H1 (cell line): ENCODE measurements at regions not wholly inside any gene's neighbourhood (a gene's known extent, or its start where the extent isn't known, plus 50 kb on each side); places are given as distances from the start of the nearest gene placed in this dataset.

ENCODE experiments used
- ATF3 ChIP-seq: IDR thresholded peaks from 2 replicates; pipeline ENCODE4 v1.6.1; 2011; ENCODE audit warnings: low read depth, mild to moderate bottlenecking, low read length; ENCODE audit not compliant: insufficient read depth
- CBX5 ChIP-seq: fragments of 300-800, 300-1000 bp; sonication (generic); IDR thresholded peaks from 2 replicates; pipeline ENCODE4 v1.7.1; 2016; ENCODE audit warnings: antibody characterized with exemption, low read length, low read depth
- CHD7 ChIP-seq: fragments of 300-600 bp; sonication (generic); IDR thresholded peaks from 2 replicates; pipeline ENCODE4 v1.7.1; 2012; ENCODE audit warnings: low read length, moderate library complexity, mild to moderate bottlenecking, inconsistent platforms; ENCODE audit not compliant: insufficient replicate concordance
- CTBP2 ChIP-seq: IDR thresholded peaks from 2 replicates; pipeline ENCODE4 v1.7.0; 2011; ENCODE audit warnings: borderline replicate concordance, mild to moderate bottlenecking, moderate library complexity, mixed read lengths, low read length; ENCODE audit not compliant: insufficient read depth, insufficient read length
- E2F6 ChIP-seq: IDR thresholded peaks from 2 replicates; pipeline ENCODE4 v1.6.1; 2012; ENCODE audit warnings: inconsistent platforms
- EZH2 ChIP-seq: fragments of 200-600 bp; sonication (generic); IDR thresholded peaks from 2 replicates; pipeline ENCODE4 v1.7.1; 2012; ENCODE audit warnings: low read depth, mild to moderate bottlenecking, moderate library complexity, low read length, inconsistent platforms; ENCODE audit not compliant: severe bottlenecking
- RFX5 ChIP-seq: IDR thresholded peaks from 2 replicates; pipeline ENCODE4 v1.6.1; 2011; ENCODE audit warnings: low read depth, low read length, improper control_type of control experiment, borderline replicate concordance
- SP1 ChIP-seq: IDR thresholded peaks from 2 replicates; pipeline ENCODE4 v1.6.1; 2011; ENCODE audit warnings: low read depth, low read length
- SRF ChIP-seq: IDR thresholded peaks from 2 replicates; pipeline ENCODE4 v1.6.1; 2011; ENCODE audit warnings: mild to moderate bottlenecking, low read depth, low read length, moderate library complexity
- TBP ChIP-seq: IDR thresholded peaks from 2 replicates; pipeline ENCODE4 v1.6.1; 2011; ENCODE audit warnings: low read depth, low read length, improper control_type of control experiment

DNA sequence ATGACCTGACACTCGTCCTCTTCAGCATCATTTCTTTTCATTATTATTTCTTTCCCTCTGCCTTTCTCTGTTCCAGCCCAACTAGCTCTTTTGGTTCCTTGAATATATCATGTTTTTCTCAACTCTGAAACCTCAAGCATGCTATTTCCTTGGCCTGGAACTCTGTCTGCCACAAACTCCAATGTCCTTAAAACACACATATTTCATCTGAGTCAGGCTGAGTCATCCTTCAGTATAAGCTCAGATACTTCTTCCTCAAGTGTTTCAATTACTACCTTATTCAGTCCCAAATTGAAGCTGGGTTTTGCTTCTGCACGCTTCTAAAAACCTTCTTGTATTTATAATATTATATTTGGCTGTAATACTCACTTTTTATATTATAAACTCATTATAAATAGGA is 424.2 kb downstream of the PDGFC start (continued):
- TF ChIP-seq CHD7: no peak
- TF ChIP-seq CBX5: no peak
- TF ChIP-seq E2F6: no peak
- no peak for TF ChIP-seq TBP
- TF ChIP-seq CTBP2: no peak
- TF ChIP-seq SRF: no peak
- no peak for TF ChIP-seq EZH2
- no peak for TF ChIP-seq RFX5
- no peak for TF ChIP-seq SP1
- TF ChIP-seq ATF3: no peak
